Endothelial cell of umbilical vein (primary cell): ENCODE measurements at regions not wholly inside any gene's neighbourhood (a gene's known extent, or its start where the extent isn't known, plus 50 kb on each side); places are given as distances from the start of the nearest gene placed in this dataset.

Experiments used
- CTCF ChIP-seq, 2 donors: IDR thresholded peaks; 1 replicate in 1 of 2; 2 replicates in 1 of 2; pipeline ENCODE4 v1.5.1; 2011; ENCODE audit warnings: low read length in 2 of 2, mild to moderate bottlenecking in 2 of 2, moderate library complexity in 2 of 2, control low read depth in 1 of 2, inconsistent platforms in 1 of 2, low read depth in 1 of 2; ENCODE audit not compliant: insufficient read depth in 1 of 2; ENCODE audit errors: extremely low read depth in 1 of 2
- EZH2 ChIP-seq: IDR thresholded peaks from 2 replicates; pipeline ENCODE4 v1.6.1; 2012; ENCODE audit warnings: borderline replicate concordance, low read depth, mild to moderate bottlenecking, moderate library complexity, low read length, inconsistent platforms; ENCODE audit not compliant: severe bottlenecking
- FOS ChIP-seq: IDR thresholded peaks from 2 replicates; pipeline ENCODE4 v1.6.1; 2011; ENCODE audit warnings: mild to moderate bottlenecking, low read length, moderate library complexity, borderline replicate concordance; ENCODE audit not compliant: insufficient read depth
- GATA2 ChIP-seq: IDR thresholded peaks from 2 replicates; pipeline ENCODE4 v1.7.0; 2011; ENCODE audit warnings: low read depth, mild to moderate bottlenecking, moderate library complexity, mixed read lengths, low read length; ENCODE audit not compliant: insufficient read length, insufficient read depth
- JUN ChIP-seq: IDR thresholded peaks from 2 replicates; pipeline ENCODE4 v1.6.1; 2011; ENCODE audit warnings: borderline replicate concordance, low read depth; ENCODE audit not compliant: insufficient read length, insufficient read depth
- MAX ChIP-seq: IDR thresholded peaks from 2 replicates; pipeline ENCODE4 v1.6.1; 2011; ENCODE audit not compliant: insufficient read depth, insufficient read length
- MYC ChIP-seq: IDR thresholded peaks from one replicate; pipeline ENCODE4 v1.6.1; 2011; ENCODE audit warnings: mild to moderate bottlenecking, low read depth, low read length
- POLR2A ChIP-seq: IDR thresholded peaks from 2 replicates; pipeline ENCODE4 v1.6.1; 2012; ENCODE audit warnings: low read depth, mild to moderate bottlenecking, control low read depth, low read length
- POLR2AphosphoS5 ChIP-seq: IDR thresholded peaks from 2 replicates; pipeline ENCODE4 v1.6.1; 2012; ENCODE audit warnings: low read depth, mild to moderate bottlenecking, control low read depth, low read length, moderate library complexity; ENCODE audit not compliant: insufficient read depth

GRCh38 chr2:89834306-89834705, 1142.8 kb downstream of the RPIA start:
- TF ChIP-seq POLR2AphosphoS5 (no peak), CTCF (IDR thresholded peaks at IDR 0.05; ENCODE audit: extremely low read depth in 1 of 2, insufficient read depth in 1 of 2, low read depth in 1 of 2, low read length in 2 of 2) (no peak), POLR2A (no peak), MYC (no peak), EZH2 (no peak), GATA2 (no peak), MAX (no peak), JUN (no peak), FOS (no peak)
